BE2C (cell line): ENCODE measurements at regions not wholly inside any gene's neighbourhood (a gene's known extent, or its start where the extent isn't known, plus 50 kb on each side); places are given as distances from the start of the nearest gene placed in this dataset.

ENCODE experiments used
- DNase-seq: peaks from one replicate; pipeline ENCODE4 v3.0.0-alpha.2; 2020
- H3K27me3 ChIP-seq: fragments of 250-450 bp; sonication (Bioruptor Pico); 2 replicates; pipeline ENCODE4 v1.5.1; 2020; ENCODE audit warnings: mild to moderate bottlenecking
- H3K36me3 ChIP-seq: fragments of 250-450 bp; sonication (Bioruptor Pico); 2 replicates; pipeline ENCODE4 v1.5.1; 2020; ENCODE audit warnings: mild to moderate bottlenecking
- H3K4me1 ChIP-seq: fragments of 250-450 bp; sonication (Bioruptor Pico); 2 replicates; pipeline ENCODE4 v1.5.1; 2020
- H3K4me3 ChIP-seq: 2 replicates; pipeline ENCODE4 v1.5.1; 2011; ENCODE audit warnings: low read depth, low read length
- H3K9me3 ChIP-seq: fragments of 250-450 bp; sonication (Bioruptor Pico); 2 replicates; pipeline ENCODE4 v1.5.1; 2020
- CTCF ChIP-seq: IDR thresholded peaks from 2 replicates; pipeline ENCODE4 v1.5.1; 2012; ENCODE audit warnings: mild to moderate bottlenecking, low read depth, low read length

GRCh38 chr4:60502733-60503132, 697.4 kb upstream of the ADGRL3 start:
- H3K4me1 ChIP-seq, result no peaks in the 10 kb centered on the region
- no peak for DNase-seq
- H3K27me3 ChIP-seq, result no peaks in the 10 kb centered on the region
- H3K9me3 ChIP-seq, result no peaks in the 10 kb centered on the region
- no peak for TF ChIP-seq CTCF
- H3K36me3 ChIP-seq, result no peaks in the 10 kb centered on the region
- H3K4me3 ChIP-seq, result no peak overlapping the region

GRCh38 chr4:60506061-60506460, 694.1 kb upstream of the ADGRL3 start:
- no peaks in the 10 kb centered on the region for H3K4me1 ChIP-seq
- TF ChIP-seq CTCF, result no peak
- H3K27me3 ChIP-seq, result no peaks in the 10 kb centered on the region
- DNase-seq, result no peak
- no peak overlapping the region for H3K4me3 ChIP-seq
- H3K36me3 ChIP-seq, result no peaks in the 10 kb centered on the region
- H3K9me3 ChIP-seq, result no peaks in the 10 kb centered on the region

GRCh38 chr4:60522265-60522664, 677.9 kb upstream of the ADGRL3 start:
- TF ChIP-seq CTCF, result no peak
- no peaks in the 10 kb centered on the region for H3K9me3 ChIP-seq
- DNase-seq, result no peak
- no peaks in the 10 kb centered on the region for H3K27me3 ChIP-seq
- H3K4me3 ChIP-seq, result no peak overlapping the region
- H3K4me1 ChIP-seq, result no peaks in the 10 kb centered on the region
- H3K36me3 ChIP-seq, result no peaks in the 10 kb centered on the region

GRCh38 chr4:60531776-60532379, 668.2 kb upstream of the ADGRL3 start:
- no peak overlapping the region for H3K4me3 ChIP-seq
- no peaks in the 10 kb centered on the region for H3K27me3 ChIP-seq
- H3K9me3 ChIP-seq, result no peaks in the 10 kb centered on the region
- H3K4me1 ChIP-seq, result no peaks in the 10 kb centered on the region
- H3K36me3 ChIP-seq, result no peaks in the 10 kb centered on the region
- TF ChIP-seq CTCF, result no peak
- no peak for DNase-seq

- TF ChIP-seq CTCF, result no peak
- H3K9me3 ChIP-seq, result no peaks in the 10 kb centered on the region
- no peak for DNase-seq
- H3K4me1 ChIP-seq, result no peaks in the 10 kb centered on the region
- no peaks in the 10 kb centered on the region for H3K36me3 ChIP-seq
- H3K4me3 ChIP-seq, result no peak overlapping the region
- H3K27me3 ChIP-seq, result no peaks in the 10 kb centered on the region
These were observed 655.1 kb upstream of the ADGRL3 start for GRCh38 chr4:60544981-60545380.

GRCh38 chr4:60562334-60562733, 637.8 kb upstream of the ADGRL3 start:
- H3K4me1 ChIP-seq, result no peaks in the 10 kb centered on the region
- DNase-seq, result no peak
- H3K4me3 ChIP-seq, result no peak overlapping the region
- no peaks in the 10 kb centered on the region for H3K27me3 ChIP-seq
- H3K9me3 ChIP-seq, result no peaks in the 10 kb centered on the region; the same call in 1 of the 2 replicates
- no peaks in the 10 kb centered on the region for H3K36me3 ChIP-seq
- TF ChIP-seq CTCF, result no peak
